Upper lobe of right lung (tissue), 1 donor: ENCODE measurements at regions not wholly inside any gene's neighbourhood (a gene's known extent, or its start where the extent isn't known, plus 50 kb on each side); places are given as distances from the start of the nearest gene placed in this dataset.
"Not testable (repeated sequence)": the region's sequence is repeated elsewhere in the genome, so short reads cannot be mapped to it uniquely, and the experiment has no call there.

Experiments used
- ATAC-seq: fragments of 200-7000 bp; cut with Tn5 transposase; one replicate; pipeline ENCODE4 v1.9.1; 2020; ENCODE audit warnings: mild to moderate bottlenecking, moderate library complexity
- DNase-seq: peaks from one replicate; pipeline ENCODE4 v3.0.0-alpha.2; 2020
- H3K27ac ChIP-seq: fragments of 200-600 bp; one replicate; pipeline ENCODE4 v1.8.0; 2022
- H3K27me3 ChIP-seq: fragments of 200-600 bp; one replicate; pipeline ENCODE4 v1.8.0; 2022; ENCODE audit warnings: mild to moderate bottlenecking
- H3K36me3 ChIP-seq: fragments of 200-600 bp; one replicate; pipeline ENCODE4 v1.8.0; 2022
- H3K4me1 ChIP-seq: fragments of 200-600 bp; one replicate; pipeline ENCODE4 v1.8.0; 2022
- H3K4me3 ChIP-seq: fragments of 200-600 bp; one replicate; pipeline ENCODE4 v1.8.0; 2022; ENCODE audit warnings: mild to moderate bottlenecking
- H3K9me3 ChIP-seq: fragments of 200-600 bp; one replicate; pipeline ENCODE4 v1.8.0; 2022
- CTCF ChIP-seq: fragments of 200-600 bp; IDR thresholded peaks from one replicate; pipeline ENCODE4 v1.8.0; 2022; ENCODE audit warnings: antibody characterized with exemption
- intact Hi-C: fragments of 100-400 bp; cut with DNase I; formaldehyde crosslinking; loops from one replicate; pipeline ENCODE4 v1.11.0; 2022
- donor health status: DM: no; HTN: yes; CAD: no; lungs with severe emphysema.

GRCh38 chr11:37171451-37171850 is 573.4 kb upstream of the RAG2 start:
- Histone ChIP-seq H3K36me3 (no peaks in the 10 kb centered on the region), H3K4me3 (no peak overlapping the region), H3K4me1 (no peaks in the 10 kb centered on the region), H3K9me3 (no peaks in the 10 kb centered on the region), H3K27me3 (no peaks in the 10 kb centered on the region), H3K27ac (no peak overlapping the region)
- TF ChIP-seq CTCF, result no peak
- ATAC-seq (no peak), DNase-seq (no peak)
- intact Hi-C loops, result no loop called here

- no peaks in the 10 kb centered on the region for H3K27me3 ChIP-seq
- H3K9me3 ChIP-seq, result no peaks in the 10 kb centered on the region
- no peak for ATAC-seq
- intact Hi-C loops, result no loop called here
- no peak for DNase-seq
- no peak overlapping the region for H3K27ac ChIP-seq
- H3K4me3 ChIP-seq, result no peak overlapping the region
- no peaks in the 10 kb centered on the region for H3K36me3 ChIP-seq
- H3K4me1 ChIP-seq, result no peaks in the 10 kb centered on the region
- TF ChIP-seq CTCF, result no peak
Measured at GRCh38 chr11:37170311-37170710, 572.3 kb upstream of the RAG2 start.

- intact Hi-C loops, H3K4me1 ChIP-seq, H3K36me3 ChIP-seq, H3K4me3 ChIP-seq, H3K27ac ChIP-seq, H3K27me3 ChIP-seq, ATAC-seq, H3K9me3 ChIP-seq, DNase-seq: not testable (repeated sequence)
Measured at GRCh38 chr11:37145434-37145833, 547.4 kb upstream of the RAG2 start.

GRCh38 chr11:37142591-37142990 is 544.6 kb upstream of the RAG2 start:
- H3K9me3 ChIP-seq, result no peaks in the 10 kb centered on the region
- no peaks in the 10 kb centered on the region for H3K27me3 ChIP-seq
- intact Hi-C loops, result no loop called here
- ATAC-seq, result no peak
- DNase-seq, result no peak
- H3K4me1 ChIP-seq, result no peaks in the 10 kb centered on the region
- no peaks in the 10 kb centered on the region for H3K36me3 ChIP-seq
- no peak overlapping the region for H3K4me3 ChIP-seq
- no peak for TF ChIP-seq CTCF
- H3K27ac ChIP-seq, result no peak overlapping the region

- no peak for TF ChIP-seq CTCF
- Histone ChIP-seq H3K4me3 (no peak overlapping the region), H3K36me3 (no peaks in the 10 kb centered on the region), H3K27me3 (no peaks in the 10 kb centered on the region), H3K27ac (no peak overlapping the region), H3K4me1 (no peaks in the 10 kb centered on the region), H3K9me3 (no peaks in the 10 kb centered on the region)
- intact Hi-C loops, result no loop called here
- no peak for DNase-seq
- ATAC-seq, result no peak
Measured at GRCh38 chr11:37141707-37142106, 543.7 kb upstream of the RAG2 start.

GRCh38 chr11:37135606-37136005 is 537.6 kb upstream of the RAG2 start:
- DNase-seq, H3K27ac ChIP-seq, H3K9me3 ChIP-seq, ATAC-seq, H3K36me3 ChIP-seq, H3K4me3 ChIP-seq, intact Hi-C loops, H3K4me1 ChIP-seq, H3K27me3 ChIP-seq: not testable (repeated sequence)

GRCh38 chr11:37134637-37135036 is 536.6 kb upstream of the RAG2 start:
- DNase-seq, result no peak
- intact Hi-C loops, result no loop called here
- Histone ChIP-seq H3K27ac (no peak overlapping the region), H3K4me3 (no peak overlapping the region), H3K9me3 (no peaks in the 10 kb centered on the region), H3K36me3 (no peaks in the 10 kb centered on the region), H3K4me1 (no peaks in the 10 kb centered on the region), H3K27me3 (no peaks in the 10 kb centered on the region)
- no peak for TF ChIP-seq CTCF
- ATAC-seq, result no peak
